CD4-positive, alpha-beta T cell (primary cell): ENCODE measurements at regions not wholly inside any gene's neighbourhood (a gene's known extent, or its start where the extent isn't known, plus 50 kb on each side); places are given as distances from the start of the nearest gene placed in this dataset.

Source experiments
- ATAC-seq: fragments of 200-7000 bp; cut with Tn5 transposase; one replicate; pipeline ENCODE4 v1.10.0; 2022; ENCODE audit warnings: mild to moderate bottlenecking; ENCODE audit not compliant: poor library complexity
- CTCF ChIA-PET: fragments of 350-600 bp; sonication (Branson Sonifier 250); formaldehyde crosslinking; loops from one replicate; lab custom pipeline; 2021; ENCODE audit warnings: antibody characterized with exemption, inconsistent platforms; lab: Charles Lee
- POLR2A ChIA-PET: fragments of 350-600 bp; sonication (Branson Sonifier 250); formaldehyde crosslinking; loops from one replicate; lab custom pipeline; 2021; ENCODE audit warnings: antibody characterized with exemption, inconsistent platforms; lab: Charles Lee
- DNase-seq, 14 experiments: peaks; one replicate each; pipeline ENCODE4 v3.0.0-alpha.2; 2013 to 2020; ENCODE audit warnings: mixed read lengths in 2 of 14
- H3K27ac ChIP-seq, 2 donors: one replicate each; pipeline versions ENCODE4 v1.5.1 to v1.7.0; 2013; ENCODE audit warnings: low read length in 2 of 2, low read depth in 1 of 2, mild to moderate bottlenecking in 1 of 2
- H3K27me3 ChIP-seq, 2 experiments: 1 replicate in 1 of 2; 2 replicates in 1 of 2; pipeline versions ENCODE4 v1.6.1 to v1.7.0; 2013; ENCODE audit warnings: low read length in 2 of 2, control low read depth in 1 of 2, mild to moderate bottlenecking in 1 of 2, moderate library complexity in 1 of 2; ENCODE audit not compliant: insufficient read depth in 2 of 2, control insufficient read depth in 1 of 2
- H3K36me3 ChIP-seq: one replicate; pipeline ENCODE4 v1.6.1; 2013; ENCODE audit warnings: low read length, control low read depth; ENCODE audit not compliant: insufficient read depth
- H3K4me1 ChIP-seq: one replicate; pipeline ENCODE4 v1.6.1; 2013; ENCODE audit warnings: low read length, control low read depth; ENCODE audit not compliant: insufficient read depth
- H3K4me3 ChIP-seq: one replicate; pipeline ENCODE4 v1.5.1; 2013; ENCODE audit warnings: mild to moderate bottlenecking, low read length, moderate library complexity
- H3K9me3 ChIP-seq, 2 experiments: 1 replicate in 1 of 2; 2 replicates in 1 of 2; pipeline versions ENCODE4 v1.6.1 to v1.7.0; 2013; ENCODE audit warnings: low read length in 2 of 2, mild to moderate bottlenecking in 2 of 2, control low read depth in 1 of 2, moderate library complexity in 1 of 2; ENCODE audit not compliant: control insufficient read depth in 1 of 2, insufficient read depth in 1 of 2
- H3K27ac Mint-ChIP-seq: one replicate; pipeline ENCODE4 v1.8.0; 2020; ENCODE audit warnings: mixed read lengths
- H3K27me3 Mint-ChIP-seq: one replicate; pipeline ENCODE4 v1.8.0; 2021; ENCODE audit warnings: mixed read lengths
- H3K36me3 Mint-ChIP-seq: one replicate; pipeline ENCODE4 v1.8.0; 2021; ENCODE audit warnings: low read depth, mixed read lengths
- H3K4me1 Mint-ChIP-seq: one replicate; pipeline ENCODE4 v1.8.0; 2021; ENCODE audit warnings: low read depth, mixed read lengths
- H3K4me3 Mint-ChIP-seq: one replicate; pipeline ENCODE4 v1.8.0; 2020; ENCODE audit warnings: mild to moderate bottlenecking, mixed read lengths
- H3K9me3 Mint-ChIP-seq: one replicate; pipeline ENCODE4 v1.8.0; 2020; ENCODE audit warnings: mixed read lengths
- intact Hi-C, 2 experiments: fragments of 100-400 bp; cut with DNase I in 1 of 2; cut with micrococcal nuclease in 1 of 2; formaldehyde crosslinking; loops; one replicate each; pipeline versions ENCODE4 v1.15.1 to v1.9.0; 2023 to 2025; cut with DNase I, micrococcal nuclease
- TF ChIP-seq, protein P1 (sequence below): fragments of 200-600 bp; IDR thresholded peaks from one replicate; pipeline ENCODE4 v1.8.0; 2022; ENCODE audit warnings: antibody characterized with exemption, mild to moderate bottlenecking

DNA sequence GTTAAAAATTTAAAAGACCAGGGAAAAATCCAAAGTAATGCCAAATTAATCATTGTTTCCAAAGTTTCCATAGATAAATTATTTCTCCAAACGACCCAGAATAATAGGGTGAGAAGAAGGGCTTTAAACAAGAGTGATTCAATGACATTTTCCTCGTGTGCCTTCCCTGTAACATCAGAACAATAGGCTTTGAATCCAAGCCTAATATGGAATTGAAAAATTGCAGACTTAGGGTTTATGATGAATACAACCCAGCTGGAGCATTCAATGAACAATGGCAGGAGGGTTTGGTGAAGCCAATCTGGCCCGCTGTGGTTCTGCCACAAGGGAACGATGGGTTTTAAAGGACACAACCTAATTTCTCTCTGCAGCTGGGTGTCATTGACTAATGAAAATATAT lies 94.2 kb downstream of the CBLL2 start:
- no peaks in the 10 kb centered on the region for H3K9me3 ChIP-seq
- TF ChIP-seq, protein P1, sequence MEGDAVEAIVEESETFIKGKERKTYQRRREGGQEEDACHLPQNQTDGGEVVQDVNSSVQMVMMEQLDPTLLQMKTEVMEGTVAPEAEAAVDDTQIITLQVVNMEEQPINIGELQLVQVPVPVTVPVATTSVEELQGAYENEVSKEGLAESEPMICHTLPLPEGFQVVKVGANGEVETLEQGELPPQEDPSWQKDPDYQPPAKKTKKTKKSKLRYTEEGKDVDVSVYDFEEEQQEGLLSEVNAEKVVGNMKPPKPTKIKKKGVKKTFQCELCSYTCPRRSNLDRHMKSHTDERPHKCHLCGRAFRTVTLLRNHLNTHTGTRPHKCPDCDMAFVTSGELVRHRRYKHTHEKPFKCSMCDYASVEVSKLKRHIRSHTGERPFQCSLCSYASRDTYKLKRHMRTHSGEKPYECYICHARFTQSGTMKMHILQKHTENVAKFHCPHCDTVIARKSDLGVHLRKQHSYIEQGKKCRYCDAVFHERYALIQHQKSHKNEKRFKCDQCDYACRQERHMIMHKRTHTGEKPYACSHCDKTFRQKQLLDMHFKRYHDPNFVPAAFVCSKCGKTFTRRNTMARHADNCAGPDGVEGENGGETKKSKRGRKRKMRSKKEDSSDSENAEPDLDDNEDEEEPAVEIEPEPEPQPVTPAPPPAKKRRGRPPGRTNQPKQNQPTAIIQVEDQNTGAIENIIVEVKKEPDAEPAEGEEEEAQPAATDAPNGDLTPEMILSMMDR = no peak
- no peak for ATAC-seq
- no peak overlapping the region for H3K27ac Mint-ChIP-seq
- H3K4me1 ChIP-seq = no peaks in the 10 kb centered on the region
- H3K4me1 Mint-ChIP-seq = no peaks in the 10 kb centered on the region
- no peak for DNase-seq
- intact Hi-C loops = no loop called here
- CTCF ChIA-PET = no interaction called here
- POLR2A ChIA-PET = no interaction called here
- H3K27ac ChIP-seq = no peak overlapping the region
- no peaks in the 10 kb centered on the region for H3K36me3 ChIP-seq
- H3K36me3 Mint-ChIP-seq = no peaks in the 10 kb centered on the region
- H3K4me3 Mint-ChIP-seq = no peak overlapping the region
- no peaks in the 10 kb centered on the region for H3K27me3 ChIP-seq
- no peaks in the 10 kb centered on the region for H3K27me3 Mint-ChIP-seq
- H3K4me3 ChIP-seq = no peak overlapping the region
- H3K9me3 Mint-ChIP-seq = no peaks in the 10 kb centered on the region

DNA sequence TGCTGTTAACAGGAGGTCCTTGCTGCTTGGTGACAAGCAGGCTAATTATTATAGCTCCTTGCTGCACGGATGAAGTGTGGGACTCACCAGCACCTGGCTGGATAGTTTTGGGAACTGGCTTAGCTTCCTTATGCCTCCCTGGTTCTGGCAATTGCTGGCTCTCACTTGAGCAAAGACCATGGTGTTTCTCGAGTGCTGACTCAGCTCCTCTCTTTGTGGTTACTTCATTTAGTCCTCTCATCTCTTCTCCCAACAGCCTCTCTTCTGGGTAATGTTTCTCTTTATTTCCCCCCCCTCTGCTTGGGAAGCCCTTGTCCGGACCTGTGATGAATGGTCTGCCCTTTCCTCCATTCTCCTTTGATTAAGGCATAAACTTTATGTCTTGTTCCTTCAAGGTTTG lies 100.4 kb downstream of the CBLL2 start:
- H3K36me3 Mint-ChIP-seq = no peaks in the 10 kb centered on the region
- Histone ChIP-seq H3K36me3 (no peaks in the 10 kb centered on the region), H3K27ac (no peak overlapping the region), H3K4me3 (no peak overlapping the region), H3K9me3 (no peaks in the 10 kb centered on the region), H3K27me3 (no peaks in the 10 kb centered on the region), H3K4me1 (no peaks in the 10 kb centered on the region)
- ChIA-PET POLR2A (no interaction called here), CTCF (no interaction called here)
- DNase-seq = no peak
- intact Hi-C loops = no loop called here
- H3K9me3 Mint-ChIP-seq = no peaks in the 10 kb centered on the region
- no peak overlapping the region for H3K4me3 Mint-ChIP-seq
- no peaks in the 10 kb centered on the region for H3K4me1 Mint-ChIP-seq
- no peak overlapping the region for H3K27ac Mint-ChIP-seq
- TF ChIP-seq, protein P1 = no peak
- no peak for ATAC-seq
- no peaks in the 10 kb centered on the region for H3K27me3 Mint-ChIP-seq

DNA sequence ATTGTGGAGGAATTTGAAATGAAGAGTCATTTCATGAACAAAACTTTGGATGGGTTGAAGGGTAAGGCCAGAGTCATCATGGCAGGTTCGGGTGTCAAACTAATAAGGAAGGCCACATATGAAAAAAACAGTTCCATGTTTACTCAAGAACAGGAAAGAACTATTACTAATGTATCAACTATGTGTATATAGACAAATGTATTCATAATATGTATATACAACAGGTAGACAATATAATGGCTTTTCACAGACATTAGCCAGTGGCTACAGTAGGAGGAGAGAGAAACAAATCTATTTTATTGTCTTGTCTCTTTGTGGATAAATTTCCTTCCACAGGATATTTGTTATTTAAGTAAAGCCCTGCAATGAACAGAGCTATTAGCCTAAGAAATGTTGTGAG lies 101.1 kb downstream of the CBLL2 start:
- Mint-ChIP-seq H3K4me3 (no peak overlapping the region), H3K9me3 (no peaks in the 10 kb centered on the region), H3K4me1 (no peaks in the 10 kb centered on the region), H3K27me3 (no peaks in the 10 kb centered on the region), H3K36me3 (no peaks in the 10 kb centered on the region), H3K27ac (no peak overlapping the region)
- Histone ChIP-seq H3K27ac (no peak overlapping the region), H3K9me3 (no peaks in the 10 kb centered on the region), H3K4me3 (no peak overlapping the region), H3K27me3 (no peaks in the 10 kb centered on the region), H3K4me1 (no peaks in the 10 kb centered on the region), H3K36me3 (no peaks in the 10 kb centered on the region)
- POLR2A ChIA-PET = no interaction called here
- TF ChIP-seq, protein P1 = no peak
- no peak for DNase-seq
- intact Hi-C loops = no loop called here
- no peak for ATAC-seq
- CTCF ChIA-PET = no interaction called here
